Right lobe of liver (tissue), 6 donors: ENCODE measurements at regions not wholly inside any gene's neighbourhood (a gene's known extent, or its start where the extent isn't known, plus 50 kb on each side); places are given as distances from the start of the nearest gene placed in this dataset.
"Not testable (repeated sequence)": the region's sequence is repeated elsewhere in the genome, so short reads cannot be mapped to it uniquely, and the experiment has no call there.

ENCODE experiments used
- ATAC-seq, 4 donors: fragments of 200-7000 bp; cut with Tn5 transposase; one replicate each; pipeline ENCODE4 v1.9.1; 2020; ENCODE audit warnings: mild to moderate bottlenecking in 4 of 4, moderate library complexity in 4 of 4
- DNase-seq, 3 donors: peaks; one replicate each; pipeline ENCODE4 v3.0.0-alpha.2; 2020
- H3K27ac ChIP-seq, 3 donors: fragments of 200-600 bp; one replicate each; pipeline ENCODE4 v1.8.0; 2022
- H3K27me3 ChIP-seq, 2 donors: fragments of 200-600 bp; one replicate each; pipeline ENCODE4 v1.8.0; 2022
- H3K36me3 ChIP-seq, 4 donors: fragments of 200-600 bp; sonication (generic) in 1 of 4; one replicate each; pipeline versions ENCODE4 v1.5.1 to v1.8.0; 2017 to 2022; ENCODE audit warnings: control low read depth in 1 of 4
- H3K4me1 ChIP-seq, 4 donors: fragments of 200-600 bp; sonication (generic) in 1 of 4; one replicate each; pipeline versions ENCODE4 v1.5.1 to v1.8.0; 2017 to 2022; ENCODE audit warnings: control low read depth in 1 of 4
- H3K4me3 ChIP-seq, 3 donors: fragments of 200-600 bp; one replicate each; pipeline ENCODE4 v1.8.0; 2022
- H3K9me3 ChIP-seq, 4 donors: fragments of 200-600 bp; sonication (generic) in 1 of 4; one replicate each; pipeline versions ENCODE4 v1.5.1 to v1.8.0; 2017 to 2022; ENCODE audit warnings: control low read depth in 1 of 4
- CTCF ChIP-seq, 4 donors: fragments of 200-600 bp in 3 of 4; fragments of 450-650 bp in 1 of 4; IDR thresholded peaks; one replicate each; pipeline versions ENCODE4 v1.5.1 to v1.8.0; 2016 to 2022; ENCODE audit warnings: antibody characterized with exemption in 4 of 4, mild to moderate bottlenecking in 2 of 4
- POLR2A ChIP-seq: fragments of 450-650 bp; IDR thresholded peaks from one replicate; pipeline ENCODE4 v1.6.1; 2017; ENCODE audit warnings: antibody characterized with exemption, mild to moderate bottlenecking
- WGBS: methylation state at CpG from one replicate; pipeline ENCODE4 v1.1.6; 2018; ENCODE audit warnings: low coverage, low lambda C conversion rate; ENCODE audit not compliant: insufficient coverage; ENCODE audit errors: missing lambda C conversion rate; 5-methylcytosine and 5-hydroxymethylcytosine counted together
- intact Hi-C, 2 donors: fragments of 100-400 bp; cut with DNase I; formaldehyde crosslinking; loops; one replicate each; pipeline versions ENCODE4 v1.11.2 to v1.14.1; 2022
- donor health status: DM: no; HTN: yes; CAD: no.
- donor health status: DM: no; HTN: no; CAD: no.
- donor health status: DM: no; HTN: no; CAD: no.
- donor health status: DM: no; HTN: yes; CAD: no.
- donor health status: DM: no; HTN: yes; CAD: no.

- Histone ChIP-seq H3K4me3 (no peak overlapping the region), H3K9me3 (no peaks in the 10 kb centered on the region), H3K36me3 (no peaks in the 10 kb centered on the region), H3K27me3 (no peaks in the 10 kb centered on the region), H3K4me1 (no peaks in the 10 kb centered on the region), H3K27ac (no peak overlapping the region)
- ATAC-seq, result no peak
- WGBS, result 38% methylated on average over 8 of the region's 9 CpGs
- no peak for TF ChIP-seq POLR2A
- no peak for TF ChIP-seq CTCF (IDR thresholded peaks at IDR 0.05)
- intact Hi-C loops, result no loop called here
- no peak for DNase-seq
Observed at GRCh38 chr3:69659180-69659910, 79.9 kb upstream of the MITF start.

DNA sequence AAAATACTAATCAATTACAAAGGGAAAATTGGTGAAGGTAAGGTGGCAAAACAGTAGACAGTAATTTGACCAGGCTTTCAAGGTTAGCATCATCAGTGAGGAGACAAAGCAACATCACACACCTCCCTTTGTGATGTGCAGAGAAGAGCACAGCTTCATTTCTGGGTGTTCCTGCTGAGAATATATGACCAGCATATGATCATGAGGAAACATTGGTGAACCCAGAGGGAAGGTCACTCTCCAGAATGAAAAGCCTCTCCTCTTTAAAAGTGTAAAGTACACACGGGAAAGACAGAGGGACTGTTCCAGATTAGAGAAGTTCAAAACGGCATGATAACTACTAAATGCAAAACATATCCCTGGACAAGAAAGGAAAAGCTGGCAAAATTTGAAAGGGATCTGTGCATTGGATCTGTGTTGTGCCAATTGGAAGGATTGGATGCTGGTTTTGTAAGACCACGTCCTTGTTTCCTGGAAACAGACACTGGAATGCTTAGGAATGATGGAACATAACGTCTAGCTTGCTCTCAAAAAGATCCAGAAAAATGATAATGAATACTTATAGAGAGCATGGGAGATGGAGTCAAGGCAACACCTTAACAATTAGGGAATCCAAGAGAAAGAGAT is 80.6 kb upstream of the MITF start:
- ATAC-seq (no peak), DNase-seq (no peak)
- H3K27ac ChIP-seq, result no peak overlapping the region
- no peak overlapping the region for H3K4me3 ChIP-seq
- WGBS, result 16% methylated on average over 4 of the region's 4 CpGs
- no peak for TF ChIP-seq CTCF (IDR thresholded peaks at IDR 0.05)
- no peak for TF ChIP-seq POLR2A
- H3K27me3 ChIP-seq, result no peaks in the 10 kb centered on the region
- H3K9me3 ChIP-seq, result no peaks in the 10 kb centered on the region
- no peaks in the 10 kb centered on the region for H3K4me1 ChIP-seq
- H3K36me3 ChIP-seq, result no peaks in the 10 kb centered on the region
- intact Hi-C loops, result no loop called here

DNA sequence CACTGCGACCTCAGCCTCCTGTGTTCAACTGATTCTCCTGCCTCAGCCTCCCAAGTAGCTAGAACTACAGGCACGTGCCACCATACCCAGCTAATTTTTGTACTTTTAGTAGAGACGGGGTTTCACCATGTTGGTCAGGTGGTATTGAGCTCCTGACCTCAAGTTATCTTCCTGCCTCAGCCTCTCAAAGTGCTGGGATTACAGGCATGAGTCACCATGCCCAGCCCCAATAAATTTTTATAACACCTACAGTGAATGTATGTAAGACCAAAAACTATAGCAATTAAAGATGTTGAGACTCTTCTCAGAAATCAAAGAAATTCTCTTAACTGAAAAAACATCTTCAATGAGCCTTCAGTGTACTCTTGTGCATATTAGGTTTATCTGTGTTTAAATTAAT is 82.2 kb upstream of the MITF start:
- H3K9me3 ChIP-seq, ATAC-seq, DNase-seq, intact Hi-C loops, H3K36me3 ChIP-seq, H3K4me3 ChIP-seq, H3K27ac ChIP-seq, H3K4me1 ChIP-seq, H3K27me3 ChIP-seq: not testable (repeated sequence)
- WGBS, result 81% methylated on average over 3 of the region's 3 CpGs

DNA sequence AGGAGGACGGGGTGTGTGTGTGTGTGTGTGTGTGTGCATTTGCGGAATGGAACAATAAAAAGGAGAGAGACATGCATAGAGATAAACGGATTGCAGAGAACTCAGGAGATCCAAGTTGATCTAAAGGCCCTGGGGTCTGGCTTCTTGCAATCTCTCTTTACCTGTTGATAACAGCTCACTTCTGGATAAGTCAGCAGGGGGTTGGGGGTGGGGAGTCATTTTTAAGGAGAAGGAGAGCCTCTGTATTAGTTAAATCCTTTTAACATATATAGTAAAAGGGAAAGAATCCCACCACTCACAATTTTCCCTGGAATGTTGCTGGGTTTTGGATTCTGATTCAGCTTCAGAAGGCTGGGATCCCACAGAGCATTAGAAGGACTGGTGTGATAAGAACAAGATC is 87.5 kb upstream of the MITF start:
- no peak for ATAC-seq
- TF ChIP-seq POLR2A, result no peak
- no peak for TF ChIP-seq CTCF (IDR thresholded peaks at IDR 0.05)
- no peak for DNase-seq
- intact Hi-C loops, result no loop called here
- Histone ChIP-seq H3K9me3 (no peaks in the 10 kb centered on the region), H3K27ac (no peak overlapping the region), H3K4me1 (no peaks in the 10 kb centered on the region), H3K27me3 (no peaks in the 10 kb centered on the region), H3K4me3 (no peak overlapping the region), H3K36me3 (no peaks in the 10 kb centered on the region)
- WGBS, result 55% methylated on average over 3 of the region's 3 CpGs

DNA sequence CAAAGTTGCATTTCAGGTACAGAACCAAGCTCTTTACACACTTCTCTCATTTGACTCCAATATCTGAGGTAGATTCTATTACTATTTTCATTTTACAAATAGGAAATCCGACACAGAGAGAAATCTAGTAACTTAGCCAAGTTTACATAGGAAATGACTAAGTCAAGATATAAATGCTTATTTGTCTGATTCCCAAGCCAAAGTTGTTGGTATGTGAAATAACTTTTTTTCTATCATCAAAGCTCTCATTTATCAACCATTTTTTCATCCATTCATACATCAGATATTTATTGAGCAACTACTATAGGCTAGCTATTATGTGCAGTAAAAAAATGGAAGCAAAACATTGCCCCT is 89.2 kb upstream of the MITF start:
- 26% methylated on average over 1 of the region's 1 CpG for WGBS
- Histone ChIP-seq H3K4me1 (no peaks in the 10 kb centered on the region), H3K4me3 (no peak overlapping the region), H3K36me3 (no peaks in the 10 kb centered on the region), H3K9me3 (no peaks in the 10 kb centered on the region), H3K27me3 (no peaks in the 10 kb centered on the region), H3K27ac (no peak overlapping the region)
- DNase-seq (no peak), ATAC-seq (no peak)
- TF ChIP-seq POLR2A (no peak), CTCF (IDR thresholded peaks at IDR 0.05) (no peak)
- intact Hi-C loops, result no loop called here
